OCI-LY3 (cell line): ENCODE measurements at regions not wholly inside any gene's neighbourhood (a gene's known extent, or its start where the extent isn't known, plus 50 kb on each side); places are given as distances from the start of the nearest gene placed in this dataset.

Experiments used
- H2AFZ ChIP-seq: fragments of 200-600, 300-600 bp; shearing (Covaris generic); 2 replicates; pipeline ENCODE4 v1.6.0; 2014; ENCODE audit warnings: antibody characterized with exemption, low read depth, low read length
- H3K27ac ChIP-seq: fragments of 200-600, 300-600 bp; sonication (generic); 2 replicates; pipeline ENCODE4 v1.5.1; 2014; ENCODE audit warnings: mild to moderate bottlenecking, low read length, moderate library complexity, mixed read lengths
- H3K27me3 ChIP-seq: fragments of 200-600, 300-600 bp; sonication (generic); 2 replicates; pipeline ENCODE4 v1.6.1; 2014; ENCODE audit warnings: low read depth, low read length, mixed read lengths
- H3K36me3 ChIP-seq: fragments of 200-600, 300-600 bp; sonication (generic); replicated peaks from 2 replicates; pipeline ENCODE3; 2014; ENCODE audit warnings: low read depth, low read length, mixed read lengths
- H3K4me1 ChIP-seq: fragments of 300-600, 200-600 bp; sonication (generic); 2 replicates; pipeline ENCODE4 v1.6.1; 2014; ENCODE audit warnings: low read length, mixed read lengths
- H3K4me2 ChIP-seq: fragments of 200-600, 300-600 bp; sonication (generic); 2 replicates; pipeline ENCODE4 v1.6.1; 2014; ENCODE audit warnings: low read length, mixed read lengths
- H3K4me3 ChIP-seq: fragments of 300-600, 200-600 bp; sonication (generic); 2 replicates; pipeline ENCODE4 v1.5.1; 2014; ENCODE audit warnings: antibody characterized with exemption, mild to moderate bottlenecking, low read length, moderate library complexity
- H3K79me2 ChIP-seq: fragments of 300-600, 200-600 bp; shearing (Covaris generic); 2 replicates; pipeline ENCODE4 v1.6.1; 2014; ENCODE audit warnings: mild to moderate bottlenecking, low read length, mixed read lengths
- H3K9ac ChIP-seq: fragments of 300-600, 200-600 bp; shearing (Covaris generic); 2 replicates; pipeline ENCODE4 v1.6.0; 2014; ENCODE audit warnings: mild to moderate bottlenecking, low read length, moderate library complexity
- H3K9me3 ChIP-seq: fragments of 200-600, 300-600 bp; shearing (Covaris generic); 2 replicates; pipeline ENCODE4 v1.6.1; 2014; ENCODE audit warnings: low read length, mixed read lengths; ENCODE audit not compliant: insufficient read depth
- H4K20me1 ChIP-seq: fragments of 200-600, 300-600 bp; sonication (generic); 2 replicates; pipeline ENCODE4 v1.6.1; 2016; ENCODE audit warnings: low read length, mixed read lengths; ENCODE audit not compliant: insufficient read depth
- EZH2phosphoT487 ChIP-seq: fragments of 200-600 bp; shearing (Covaris generic); IDR thresholded peaks from 2 replicates; pipeline ENCODE4 v1.6.1; 2018; ENCODE audit warnings: antibody characterized with exemption, mixed run types, low read depth
- TF ChIP-seq, protein P1 (sequence below): fragments of 200-600, 300-600 bp; sonication (generic); IDR thresholded peaks from 2 replicates; pipeline ENCODE4 v1.5.1; 2014; ENCODE audit warnings: antibody characterized with exemption, low read length, low read depth

DNA sequence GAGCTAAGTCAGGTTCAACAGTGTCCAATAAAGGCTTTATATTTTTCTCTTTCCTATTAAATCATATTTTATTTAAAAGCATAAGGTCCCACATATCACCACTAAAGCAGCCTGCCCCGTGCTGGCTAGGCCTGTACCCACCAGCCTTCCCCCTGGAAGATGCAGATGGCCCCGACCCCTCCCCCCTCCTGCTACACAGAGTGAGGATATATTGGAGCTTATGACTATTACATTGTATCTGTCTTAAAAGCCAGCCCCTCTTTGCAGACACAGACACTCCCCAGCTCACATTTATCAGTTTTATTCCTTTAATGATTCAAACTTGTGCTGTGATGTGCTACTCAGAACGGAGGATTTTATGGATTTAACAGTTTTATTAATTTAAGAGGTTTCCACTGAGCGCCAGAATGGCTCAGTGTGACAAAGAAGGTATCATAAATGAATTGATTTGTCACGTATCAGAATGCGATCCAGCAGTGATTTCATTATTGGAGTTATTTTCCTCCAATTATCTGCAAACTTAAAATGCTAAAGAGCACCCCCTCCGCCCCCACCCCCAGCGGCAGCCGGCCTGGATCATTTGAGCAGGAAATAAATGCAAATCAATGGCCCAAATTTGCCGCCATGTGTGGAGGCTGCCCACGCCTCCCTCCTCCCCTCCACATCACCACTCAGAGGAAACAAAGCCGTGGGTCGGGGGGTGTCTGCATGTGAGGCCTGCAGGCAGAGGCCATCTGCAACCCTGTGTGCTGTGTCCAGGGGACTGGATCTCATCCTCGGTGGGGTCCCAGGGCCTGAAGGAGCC lies 72.6 kb upstream of the ZMIZ1 start:
- Histone ChIP-seq H3K27ac (no peak overlapping the region), H4K20me1 (no peaks in the 10 kb centered on the region), H3K36me3 (no peaks in the 10 kb centered on the region), H3K9ac (no peak overlapping the region), H2AFZ (no peak overlapping the region), H3K27me3 (peaks cover 32% of the 10 kb centered on the region; the same call in 1 of the 2 replicates), H3K4me2 (no peak overlapping the region), H3K4me1 (peaks cover 17% of the 10 kb centered on the region), H3K4me3 (no peak overlapping the region), H3K79me2 (no peaks in the 10 kb centered on the region), H3K9me3 (no peaks in the 10 kb centered on the region)
- TF ChIP-seq, protein P1, sequence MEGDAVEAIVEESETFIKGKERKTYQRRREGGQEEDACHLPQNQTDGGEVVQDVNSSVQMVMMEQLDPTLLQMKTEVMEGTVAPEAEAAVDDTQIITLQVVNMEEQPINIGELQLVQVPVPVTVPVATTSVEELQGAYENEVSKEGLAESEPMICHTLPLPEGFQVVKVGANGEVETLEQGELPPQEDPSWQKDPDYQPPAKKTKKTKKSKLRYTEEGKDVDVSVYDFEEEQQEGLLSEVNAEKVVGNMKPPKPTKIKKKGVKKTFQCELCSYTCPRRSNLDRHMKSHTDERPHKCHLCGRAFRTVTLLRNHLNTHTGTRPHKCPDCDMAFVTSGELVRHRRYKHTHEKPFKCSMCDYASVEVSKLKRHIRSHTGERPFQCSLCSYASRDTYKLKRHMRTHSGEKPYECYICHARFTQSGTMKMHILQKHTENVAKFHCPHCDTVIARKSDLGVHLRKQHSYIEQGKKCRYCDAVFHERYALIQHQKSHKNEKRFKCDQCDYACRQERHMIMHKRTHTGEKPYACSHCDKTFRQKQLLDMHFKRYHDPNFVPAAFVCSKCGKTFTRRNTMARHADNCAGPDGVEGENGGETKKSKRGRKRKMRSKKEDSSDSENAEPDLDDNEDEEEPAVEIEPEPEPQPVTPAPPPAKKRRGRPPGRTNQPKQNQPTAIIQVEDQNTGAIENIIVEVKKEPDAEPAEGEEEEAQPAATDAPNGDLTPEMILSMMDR = no peak
- TF ChIP-seq EZH2phosphoT487 = no peak

DNA sequence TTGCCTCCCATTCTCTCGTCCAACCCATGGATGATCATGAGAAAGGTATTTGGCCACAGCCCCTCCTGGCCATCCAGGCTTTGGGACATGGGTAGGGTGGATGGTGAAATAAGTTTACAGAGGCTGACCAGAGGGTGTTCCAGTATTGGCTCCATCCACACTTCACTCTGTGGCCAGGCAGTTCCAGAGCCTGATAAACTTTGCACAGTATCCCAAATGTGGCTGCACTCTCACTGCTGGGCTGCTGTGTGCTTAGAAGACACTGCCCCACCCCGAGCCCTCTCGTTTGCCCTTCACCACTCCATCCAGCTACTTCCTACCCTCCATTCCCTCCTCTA lies 72.0 kb upstream of the ZMIZ1 start:
- H3K9me3 ChIP-seq = no peaks in the 10 kb centered on the region
- H2AFZ ChIP-seq = no peak overlapping the region
- H3K4me2 ChIP-seq = no peak overlapping the region
- H3K9ac ChIP-seq = no peak overlapping the region
- no peaks in the 10 kb centered on the region for H3K36me3 ChIP-seq
- H3K4me3 ChIP-seq = no peak overlapping the region
- H4K20me1 ChIP-seq = no peaks in the 10 kb centered on the region
- TF ChIP-seq EZH2phosphoT487 = no peak
- TF ChIP-seq, protein P1 = no peak
- no peak overlapping the region for H3K27ac ChIP-seq
- H3K27me3 ChIP-seq = peaks cover 37% of the 10 kb centered on the region; the same call in 1 of the 2 replicates
- H3K4me1 ChIP-seq = peaks cover 13% of the 10 kb centered on the region
- H3K79me2 ChIP-seq = no peaks in the 10 kb centered on the region

DNA sequence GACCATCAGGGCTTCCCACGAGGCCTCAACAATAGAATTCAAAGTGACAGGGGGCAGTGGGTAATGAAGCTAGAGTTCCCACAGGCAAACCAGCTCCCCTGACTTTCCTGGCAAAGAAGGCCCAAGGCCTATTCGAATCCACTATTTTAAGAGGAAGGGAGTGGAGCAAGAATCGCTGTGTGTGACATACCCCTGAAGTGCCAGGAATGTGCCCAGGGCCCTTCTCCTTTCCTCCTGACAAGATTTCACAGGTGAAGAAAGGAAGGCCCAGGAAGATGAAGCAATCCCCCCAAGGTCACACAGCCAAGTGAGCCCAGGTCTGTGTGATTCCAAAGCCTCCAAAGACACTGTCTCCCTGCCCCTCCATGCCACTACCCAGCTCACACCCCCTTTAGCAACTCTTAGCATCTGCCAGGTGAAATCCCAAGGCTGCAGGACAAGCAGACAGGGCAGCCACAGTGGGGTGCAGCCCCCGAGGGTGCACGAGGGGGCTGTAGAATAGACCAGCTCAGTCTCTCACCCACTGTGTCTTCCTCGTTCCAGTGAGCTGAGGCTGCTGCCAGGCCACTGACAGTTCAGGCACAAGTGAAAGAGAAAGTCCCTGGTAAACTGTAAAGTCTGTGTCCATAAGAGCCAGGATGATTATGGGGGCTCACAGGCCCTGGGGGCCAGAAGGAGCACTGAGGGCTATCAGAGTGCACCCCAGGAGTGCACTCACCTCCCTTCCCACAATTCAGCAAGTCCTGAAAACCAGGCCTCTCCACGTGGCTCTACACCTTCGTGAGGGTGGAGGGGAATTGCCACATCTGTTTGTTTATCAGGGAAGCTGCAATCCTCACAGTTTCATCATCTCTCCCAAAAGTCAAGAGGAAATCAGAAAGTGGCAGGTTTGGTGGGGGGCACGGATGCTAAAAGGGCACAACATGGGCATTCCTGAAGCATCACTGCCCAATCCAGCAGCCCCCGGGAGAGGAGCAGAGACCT lies 70.8 kb upstream of the ZMIZ1 start:
- Histone ChIP-seq H3K9ac (no peak overlapping the region), H3K4me2 (no peak overlapping the region), H2AFZ (no peak overlapping the region), H3K27ac (no peak overlapping the region), H3K9me3 (no peaks in the 10 kb centered on the region), H3K4me1 (peaks cover 1% of the 10 kb centered on the region), H3K79me2 (no peaks in the 10 kb centered on the region), H3K27me3 (peaks cover 39% of the 10 kb centered on the region; the same call in 1 of the 2 replicates), H3K36me3 (no peaks in the 10 kb centered on the region), H4K20me1 (no peaks in the 10 kb centered on the region), H3K4me3 (no peak overlapping the region)
- TF ChIP-seq, protein P1 = no peak
- no peak for TF ChIP-seq EZH2phosphoT487
